IMR-90 (cell line): ENCODE measurements at regions not wholly inside any gene's neighbourhood (a gene's known extent, or its start where the extent isn't known, plus 50 kb on each side); places are given as distances from the start of the nearest gene placed in this dataset.

ENCODE experiments used
- ATAC-seq: fragments of 200-7000 bp; cut with Tn5 transposase; 2 replicates; pipeline ENCODE4 v1.9.1; 2020; ENCODE audit warnings: low read depth, mild to moderate bottlenecking, moderate library complexity
- BruUV-seq: library from RNA; stranded (reverse); fragments of 400-500 nt; replicated peaks from 2 replicates; lab custom pipeline; 2021; lab: Mats Ljungman, UMichigan
- CTCF ChIA-PET: fragments of 300-600 bp; formaldehyde crosslinking; extraction: SDS; loops from one replicate; lab custom pipeline; 2021; ENCODE audit warnings: antibody characterized with exemption; lab: Yijun Ruan, JAX
- POLR2A ChIA-PET: fragments of 300-600 bp; sonication (Branson Sonifier 250); formaldehyde crosslinking; loops from one replicate; lab custom pipeline; 2022; ENCODE audit warnings: antibody characterized with exemption; ENCODE audit not compliant: unreplicated experiment; lab: Charles Lee
- DNase-seq: peaks from one replicate; pipeline ENCODE4 v3.0.0; 2013
- H2AFZ ChIP-seq: replicated peaks from 2 replicates; pipeline ENCODE3; 2013; ENCODE audit warnings: low read length, mild to moderate bottlenecking; ENCODE audit not compliant: poor library complexity
- H2AK5ac ChIP-seq: 2 replicates; pipeline ENCODE4 v1.6.1; 2013; ENCODE audit warnings: low read depth, low read length, inconsistent platforms
- H2AK9ac ChIP-seq: replicated peaks from 2 replicates; pipeline ENCODE3; 2013; ENCODE audit warnings: mild to moderate bottlenecking, low read depth, low read length, moderate library complexity; ENCODE audit not compliant: poor library complexity
- H2BK120ac ChIP-seq: 2 replicates; pipeline ENCODE4 v1.6.1; 2013; ENCODE audit warnings: low read depth, low read length, inconsistent platforms
- H2BK15ac ChIP-seq: 3 replicates; pipeline ENCODE4 v1.6.1; 2013; ENCODE audit warnings: low read depth, low read length, inconsistent platforms
- H2BK20ac ChIP-seq: 2 replicates; pipeline ENCODE4 v1.6.1; 2013; ENCODE audit warnings: low read depth, mild to moderate bottlenecking, inconsistent platforms, low read length, moderate library complexity
- H2BK5ac ChIP-seq: 2 replicates; pipeline ENCODE4 v1.6.1; 2013; ENCODE audit warnings: mild to moderate bottlenecking, low read depth, low read length, inconsistent platforms; ENCODE audit not compliant: poor library complexity, severe bottlenecking
- H3K14ac ChIP-seq: replicated peaks from 2 replicates; pipeline ENCODE4 v1.6.1; 2013; ENCODE audit warnings: low read depth, low read length, inconsistent platforms
- H3K18ac ChIP-seq: 2 replicates; pipeline ENCODE4 v1.6.1; 2013; ENCODE audit warnings: low read depth, low read length, control low read depth
- H3K23ac ChIP-seq: 2 replicates; pipeline ENCODE4 v1.6.1; 2013; ENCODE audit warnings: low read depth, low read length, inconsistent platforms
- H3K27ac ChIP-seq: 2 replicates; pipeline ENCODE4 v1.5.1; 2013; ENCODE audit warnings: mild to moderate bottlenecking, control low read depth, low read length; ENCODE audit not compliant: insufficient read depth
- H3K27me3 ChIP-seq: 2 replicates; pipeline ENCODE4 v1.6.1; 2013; ENCODE audit warnings: low read length; ENCODE audit not compliant: control insufficient read depth, insufficient read depth
- H3K36me3 ChIP-seq: 2 replicates; pipeline ENCODE4 v1.6.1; 2013; ENCODE audit warnings: low read length, mixed read lengths; ENCODE audit not compliant: control insufficient read depth, insufficient read depth
- H3K4ac ChIP-seq: 2 replicates; pipeline ENCODE4 v1.6.1; 2013; ENCODE audit warnings: low read depth, low read length, inconsistent platforms
- H3K4me1 ChIP-seq: 2 replicates; pipeline ENCODE4 v1.6.1; 2013; ENCODE audit warnings: low read length, mixed read lengths; ENCODE audit not compliant: control insufficient read depth, insufficient read depth
- H3K4me2 ChIP-seq: 2 replicates; pipeline ENCODE4 v1.6.1; 2013; ENCODE audit warnings: low read depth, mild to moderate bottlenecking, control low read depth, low read length, moderate library complexity
- H3K4me3 ChIP-seq: 2 replicates; pipeline ENCODE4 v1.5.1; 2013; ENCODE audit warnings: low read depth, mild to moderate bottlenecking, control low read depth, low read length, moderate library complexity; ENCODE audit not compliant: insufficient read depth
- H3K56ac ChIP-seq: 2 replicates; pipeline ENCODE4 v1.6.1; 2013; ENCODE audit warnings: low read length, inconsistent platforms; ENCODE audit not compliant: insufficient read depth; ENCODE audit errors: extremely low read depth
- H3K79me1 ChIP-seq, 2 experiments: 2 replicates each; pipeline ENCODE4 v1.6.1; 2013; ENCODE audit warnings: low read length in 2 of 2, inconsistent platforms in 1 of 2, low read depth in 1 of 2
- H3K9ac ChIP-seq: 2 replicates; pipeline ENCODE4 v1.6.1; 2013; ENCODE audit warnings: low read depth, low read length, control low read depth
- H3K9me1 ChIP-seq: 2 replicates; pipeline ENCODE4 v1.6.1; 2013; ENCODE audit warnings: low read length, inconsistent platforms; ENCODE audit not compliant: insufficient read depth
- H3K9me3 ChIP-seq: 2 replicates; pipeline ENCODE4 v1.6.1; 2013; ENCODE audit warnings: low read length; ENCODE audit not compliant: control insufficient read depth, insufficient read depth
- H4K20me1 ChIP-seq: 2 replicates; pipeline ENCODE4 v1.6.1; 2013; ENCODE audit warnings: low read length, inconsistent platforms; ENCODE audit not compliant: insufficient read depth
- H4K5ac ChIP-seq: 2 replicates; pipeline ENCODE4 v1.6.1; 2013; ENCODE audit warnings: mild to moderate bottlenecking, low read depth, low read length, control low read depth
- H4K8ac ChIP-seq, 2 experiments: 2 replicates each; pipeline ENCODE4 v1.6.1; 2013; ENCODE audit warnings: low read depth in 2 of 2, low read length in 2 of 2, control low read depth in 1 of 2, inconsistent platforms in 1 of 2
- H4K91ac ChIP-seq: 2 replicates; pipeline ENCODE4 v1.6.1; 2013; ENCODE audit warnings: low read depth, low read length, inconsistent platforms; ENCODE audit not compliant: insufficient read depth
- BHLHE40 ChIP-seq: fragments of 150-350 bp; IDR thresholded peaks from 2 replicates; pipeline ENCODE4 v1.6.1; 2016; ENCODE audit warnings: mild to moderate bottlenecking, low read depth, low read length
- CEBPB ChIP-seq: IDR thresholded peaks from 2 replicates; pipeline ENCODE4 v1.6.1; 2012; ENCODE audit warnings: low read depth, low read length, improper control_type of control experiment
- CHD1 ChIP-seq: IDR thresholded peaks from 2 replicates; pipeline ENCODE4 v1.6.1; 2012; ENCODE audit warnings: low read depth, low read length, improper control_type of control experiment
- CTCF ChIP-seq: conservative IDR thresholded peaks from 2 replicates; pipeline ENCODE4 v1.5.1; 2012; ENCODE audit warnings: mild to moderate bottlenecking, low read depth, low read length, improper control_type of control experiment
- FOS ChIP-seq: fragments of 150-350 bp; IDR thresholded peaks from 2 replicates; pipeline ENCODE4 v1.6.1; 2016; ENCODE audit warnings: low read depth, low read length
- MAFK ChIP-seq: IDR thresholded peaks from 2 replicates; pipeline ENCODE4 v1.6.1; 2012; ENCODE audit warnings: low read depth, low read length, improper control_type of control experiment
- MAZ ChIP-seq: IDR thresholded peaks from 2 replicates; pipeline ENCODE4 v1.6.1; 2012; ENCODE audit warnings: low read depth, mild to moderate bottlenecking, low read length, improper control_type of control experiment, moderate library complexity, borderline replicate concordance
- NFE2L2 ChIP-seq: fragments of 150-350 bp; IDR thresholded peaks from 2 replicates; pipeline ENCODE4 v1.6.1; 2016; ENCODE audit warnings: low read depth, mild to moderate bottlenecking, low read length
- POLR2A ChIP-seq: IDR thresholded peaks from 2 replicates; pipeline ENCODE4 v1.6.1; 2012; ENCODE audit warnings: mild to moderate bottlenecking, low read depth, low read length
- RAD21 ChIP-seq: IDR thresholded peaks from 2 replicates; pipeline ENCODE4 v1.6.1; 2012; ENCODE audit warnings: low read length, improper control_type of control experiment
- RCOR1 ChIP-seq: IDR thresholded peaks from 2 replicates; pipeline ENCODE4 v1.6.1; 2012; ENCODE audit warnings: mild to moderate bottlenecking, low read length, improper control_type of control experiment; ENCODE audit not compliant: insufficient replicate concordance
- RFX5 ChIP-seq: IDR thresholded peaks from 2 replicates; pipeline ENCODE4 v1.8.0; 2012; ENCODE audit warnings: low read depth, mild to moderate bottlenecking, low read length, moderate library complexity
- SMC3 ChIP-seq: fragments of 150-350 bp; IDR thresholded peaks from 2 replicates; pipeline ENCODE4 v1.6.1; 2016; ENCODE audit warnings: low read depth, mild to moderate bottlenecking, antibody characterized with exemption, low read length, moderate library complexity
- WGBS, 2 experiments: methylation state at CpG; one replicate each; pipeline versions ENCODE4 v1.1.5 to v1.1.7; 2013; ENCODE audit warnings: missing lambda C conversion rate in 2 of 2; ENCODE audit not compliant: insufficient read length in 1 of 2; ENCODE audit errors: extremely low coverage in 2 of 2; 5-methylcytosine and 5-hydroxymethylcytosine counted together
- dilution Hi-C: fragments of 300-500 bp; cut with HindIII; formaldehyde crosslinking; loops from one replicate; pipeline ENCODE4 v1.14.3; 2018; ENCODE audit warnings: low sequenced_read_pairs; ENCODE audit not compliant: unreplicated experiment
- in situ Hi-C: fragments of 300-500 bp; cut with MboI; formaldehyde crosslinking; loops from 3 replicates; pipeline ENCODE4 v1.14.3; 2019; ENCODE audit warnings: low sequenced_read_pairs, inconsistent platforms, mixed read lengths
- intact Hi-C: fragments of 100-400 bp; cut with micrococcal nuclease; formaldehyde crosslinking; loops from 2 replicates; pipeline ENCODE4 v1.10.0; 2022
- TF ChIP-seq, protein P1 (sequence below): fragments of 150-350 bp; IDR thresholded peaks from 2 replicates; pipeline ENCODE4 v1.6.1; 2016; ENCODE audit warnings: low read depth, mild to moderate bottlenecking, low read length, moderate library complexity, borderline replicate concordance
- TF ChIP-seq, protein P2 (sequence below): fragments of 150-350 bp; IDR thresholded peaks from 2 replicates; pipeline ENCODE4 v1.6.1; 2017; ENCODE audit warnings: mild to moderate bottlenecking, antibody characterized with exemption, low read length, low read depth

DNA sequence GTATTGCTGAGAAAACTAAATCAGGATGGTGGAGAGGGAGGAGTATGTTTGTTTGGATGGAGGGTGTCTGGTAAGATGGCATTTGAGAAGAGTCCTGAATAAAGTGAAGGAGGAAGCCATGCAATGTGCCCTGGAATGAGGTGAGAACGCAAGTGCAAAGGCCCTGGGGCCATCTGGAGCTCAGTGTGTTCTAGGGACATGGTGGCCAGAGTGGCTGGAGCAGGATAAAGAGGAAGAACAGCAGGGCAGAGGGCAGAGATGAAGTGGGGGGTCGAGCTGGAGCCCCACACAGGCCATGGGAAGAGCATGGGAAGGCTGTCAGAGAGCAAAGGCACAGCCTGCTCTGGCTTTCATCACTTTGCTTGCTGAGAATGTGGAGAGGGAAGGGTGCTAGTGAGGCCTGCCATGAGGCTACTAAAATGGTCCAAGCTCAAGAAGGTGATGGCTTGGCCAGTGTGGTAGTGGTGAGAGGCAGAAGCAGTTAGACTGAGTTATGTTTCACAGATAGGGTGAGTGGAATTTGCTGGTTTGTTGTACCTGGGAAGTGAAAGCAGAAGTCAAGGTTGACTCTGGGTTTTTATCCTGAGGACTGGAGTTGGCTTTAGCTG, 234.1 kb downstream of the FOXL1 start:
- whole genome bisulfite sequencing, 2 experiments = 52% methylated on average over 2 of the region's 2 CpGs; no CpG with 5 or more reads in 1 of the 2 experiments
- Histone ChIP-seq H4K91ac (no peak overlapping the region), H2BK5ac (no peak overlapping the region), H4K5ac (no peak overlapping the region), H2AFZ (no peak overlapping the region), H4K20me1 (no peaks in the 10 kb centered on the region), H4K8ac (no peak overlapping the region), H3K18ac (no peak overlapping the region), H3K9me3 (no peaks in the 10 kb centered on the region), H3K9me1 (peaks cover 3% of the 10 kb centered on the region; the same call in 1 of the 2 replicates), H2AK5ac (peak overlapping the region; percentile 56), H3K4ac (no peak overlapping the region; the same call in 1 of the 2 replicates), H3K56ac (no peak overlapping the region), H3K14ac (no peak overlapping the region), H3K36me3 (no peaks in the 10 kb centered on the region), H2BK15ac (no peak overlapping the region), H3K4me2 (no peak overlapping the region), H3K27me3 (peaks cover 30% of the 10 kb centered on the region), H2AK9ac (no peak overlapping the region), H3K23ac (no peak overlapping the region), H3K4me3 (no peak overlapping the region), H2BK120ac (no peak overlapping the region), H3K27ac (no peak overlapping the region), H3K79me1 (no peaks in the 10 kb centered on the region), H3K4me1 (peaks cover 8% of the 10 kb centered on the region), H2BK20ac (no peak overlapping the region), H3K9ac (no peak overlapping the region)
- CTCF ChIA-PET = interaction anchor here (1.5 kb wide), 1 partner anchor 20 kb away, joined by 6 read pairs; no protein-coding TSS in a partner anchor
- POLR2A ChIA-PET = no interaction called here
- no peak for TF ChIP-seq RCOR1
- TF ChIP-seq, protein P1, sequence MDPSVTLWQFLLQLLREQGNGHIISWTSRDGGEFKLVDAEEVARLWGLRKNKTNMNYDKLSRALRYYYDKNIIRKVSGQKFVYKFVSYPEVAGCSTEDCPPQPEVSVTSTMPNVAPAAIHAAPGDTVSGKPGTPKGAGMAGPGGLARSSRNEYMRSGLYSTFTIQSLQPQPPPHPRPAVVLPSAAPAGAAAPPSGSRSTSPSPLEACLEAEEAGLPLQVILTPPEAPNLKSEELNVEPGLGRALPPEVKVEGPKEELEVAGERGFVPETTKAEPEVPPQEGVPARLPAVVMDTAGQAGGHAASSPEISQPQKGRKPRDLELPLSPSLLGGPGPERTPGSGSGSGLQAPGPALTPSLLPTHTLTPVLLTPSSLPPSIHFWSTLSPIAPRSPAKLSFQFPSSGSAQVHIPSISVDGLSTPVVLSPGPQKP = no peak
- TF ChIP-seq CHD1 = no peak
- TF ChIP-seq FOS = no peak
- TF ChIP-seq SMC3 = no peak
- no peak for TF ChIP-seq RAD21
- no peak for TF ChIP-seq RFX5
- TF ChIP-seq MAFK = no peak
- TF ChIP-seq POLR2A = no peak
- TF ChIP-seq BHLHE40 = no peak
- no peak for TF ChIP-seq CTCF
- no peak for TF ChIP-seq MAZ
- TF ChIP-seq CEBPB = no peak
- no peak for TF ChIP-seq NFE2L2
- TF ChIP-seq, protein P2, sequence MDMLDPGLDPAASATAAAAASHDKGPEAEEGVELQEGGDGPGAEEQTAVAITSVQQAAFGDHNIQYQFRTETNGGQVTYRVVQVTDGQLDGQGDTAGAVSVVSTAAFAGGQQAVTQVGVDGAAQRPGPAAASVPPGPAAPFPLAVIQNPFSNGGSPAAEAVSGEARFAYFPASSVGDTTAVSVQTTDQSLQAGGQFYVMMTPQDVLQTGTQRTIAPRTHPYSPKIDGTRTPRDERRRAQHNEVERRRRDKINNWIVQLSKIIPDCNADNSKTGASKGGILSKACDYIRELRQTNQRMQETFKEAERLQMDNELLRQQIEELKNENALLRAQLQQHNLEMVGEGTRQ = no peak
- dilution Hi-C loops = no loop called here
- in situ Hi-C loops = no loop called here
- intact Hi-C loops = no loop called here
- no TSS peak for BruUV-seq
- ATAC-seq (no peak), DNase-seq (no peak)
